SK-N-SH treated with all-trans-retinoic acid at 6 μM for 48 hours (cell line): ENCODE measurements at regions not wholly inside any gene's neighbourhood (a gene's known extent, or its start where the extent isn't known, plus 50 kb on each side); places are given as distances from the start of the nearest gene placed in this dataset.

Experiments used
- GLIS3 ChIP-seq: fragments of 250-450 bp; sonication (Bioruptor Pico); IDR thresholded peaks from 2 replicates; pipeline ENCODE4 v1.5.0; 2020; ENCODE audit warnings: mild to moderate bottlenecking, moderate library complexity
- RARB ChIP-seq: fragments of 250-450 bp; sonication (Bioruptor Pico); IDR thresholded peaks from 2 replicates; pipeline ENCODE4 v1.8.0; 2021; ENCODE audit warnings: mild to moderate bottlenecking, moderate library complexity
- SNAI2 ChIP-seq: fragments of 250-450 bp; sonication (Bioruptor Pico); IDR thresholded peaks from 2 replicates; pipeline ENCODE4 v1.5.0; 2020; ENCODE audit warnings: mild to moderate bottlenecking, moderate library complexity
- ZC3H10 ChIP-seq: fragments of 250-450 bp; sonication (Bioruptor Pico); IDR thresholded peaks from 2 replicates; pipeline ENCODE4 v1.5.1; 2021; ENCODE audit warnings: mild to moderate bottlenecking, moderate library complexity
- ZFP30 ChIP-seq: fragments of 450-650 bp; formaldehyde crosslinking; IDR thresholded peaks from 2 replicates; pipeline ENCODE4 v1.5.0; 2022; ENCODE audit warnings: mild to moderate bottlenecking, moderate library complexity
- TF ChIP-seq, protein P1 (sequence below): fragments of 250-450 bp; sonication (Bioruptor Pico); IDR thresholded peaks from 2 replicates; pipeline ENCODE4 v1.8.0; 2020; ENCODE audit warnings: mild to moderate bottlenecking, moderate library complexity, borderline replicate concordance
- TF ChIP-seq, protein P2 (sequence below): fragments of 250-450 bp; sonication (Bioruptor Pico); IDR thresholded peaks from 2 replicates; pipeline ENCODE4 v1.5.1; 2021; ENCODE audit warnings: mild to moderate bottlenecking, moderate library complexity
- TF ChIP-seq, protein P3 (sequence below): fragments of 250-450 bp; sonication (Bioruptor Pico); IDR thresholded peaks from 2 replicates; pipeline ENCODE4 v1.8.0; 2021; ENCODE audit warnings: low read depth, mild to moderate bottlenecking, moderate library complexity, borderline replicate concordance

DNA sequence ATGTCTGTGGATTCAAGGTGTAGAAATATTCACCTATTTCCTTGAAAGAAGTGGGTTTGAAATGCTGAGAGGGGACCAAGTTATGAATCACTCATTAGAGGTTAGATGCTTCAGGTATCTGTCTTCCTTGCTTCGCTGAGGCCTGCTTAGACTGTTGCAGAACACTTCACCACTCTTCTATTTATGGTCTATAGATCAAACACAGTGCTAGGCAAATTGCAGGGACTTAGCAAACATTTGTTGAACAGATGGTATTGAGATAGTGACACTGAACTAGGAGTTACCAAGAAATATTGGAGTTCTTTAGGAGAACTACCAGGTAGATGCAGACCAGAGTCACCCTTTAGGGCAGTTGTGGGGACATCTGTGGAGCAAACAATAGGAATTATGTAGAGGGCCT lies 123.8 kb downstream of the RFPL4B start:
- TF ChIP-seq, protein P1, sequence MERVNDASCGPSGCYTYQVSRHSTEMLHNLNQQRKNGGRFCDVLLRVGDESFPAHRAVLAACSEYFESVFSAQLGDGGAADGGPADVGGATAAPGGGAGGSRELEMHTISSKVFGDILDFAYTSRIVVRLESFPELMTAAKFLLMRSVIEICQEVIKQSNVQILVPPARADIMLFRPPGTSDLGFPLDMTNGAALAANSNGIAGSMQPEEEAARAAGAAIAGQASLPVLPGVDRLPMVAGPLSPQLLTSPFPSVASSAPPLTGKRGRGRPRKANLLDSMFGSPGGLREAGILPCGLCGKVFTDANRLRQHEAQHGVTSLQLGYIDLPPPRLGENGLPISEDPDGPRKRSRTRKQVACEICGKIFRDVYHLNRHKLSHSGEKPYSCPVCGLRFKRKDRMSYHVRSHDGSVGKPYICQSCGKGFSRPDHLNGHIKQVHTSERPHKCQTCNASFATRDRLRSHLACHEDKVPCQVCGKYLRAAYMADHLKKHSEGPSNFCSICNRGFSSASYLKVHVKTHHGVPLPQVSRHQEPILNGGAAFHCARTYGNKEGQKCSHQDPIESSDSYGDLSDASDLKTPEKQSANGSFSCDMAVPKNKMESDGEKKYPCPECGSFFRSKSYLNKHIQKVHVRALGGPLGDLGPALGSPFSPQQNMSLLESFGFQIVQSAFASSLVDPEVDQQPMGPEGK = no peak
- no peak for TF ChIP-seq ZC3H10 (CRISPR knock-in tag)
- no peak for TF ChIP-seq GLIS3 (CRISPR knock-in tag)
- TF ChIP-seq RARB (CRISPR knock-in tag) = no peak
- TF ChIP-seq ZFP30 (CRISPR knock-in tag) = no peak
- TF ChIP-seq, protein P2, sequence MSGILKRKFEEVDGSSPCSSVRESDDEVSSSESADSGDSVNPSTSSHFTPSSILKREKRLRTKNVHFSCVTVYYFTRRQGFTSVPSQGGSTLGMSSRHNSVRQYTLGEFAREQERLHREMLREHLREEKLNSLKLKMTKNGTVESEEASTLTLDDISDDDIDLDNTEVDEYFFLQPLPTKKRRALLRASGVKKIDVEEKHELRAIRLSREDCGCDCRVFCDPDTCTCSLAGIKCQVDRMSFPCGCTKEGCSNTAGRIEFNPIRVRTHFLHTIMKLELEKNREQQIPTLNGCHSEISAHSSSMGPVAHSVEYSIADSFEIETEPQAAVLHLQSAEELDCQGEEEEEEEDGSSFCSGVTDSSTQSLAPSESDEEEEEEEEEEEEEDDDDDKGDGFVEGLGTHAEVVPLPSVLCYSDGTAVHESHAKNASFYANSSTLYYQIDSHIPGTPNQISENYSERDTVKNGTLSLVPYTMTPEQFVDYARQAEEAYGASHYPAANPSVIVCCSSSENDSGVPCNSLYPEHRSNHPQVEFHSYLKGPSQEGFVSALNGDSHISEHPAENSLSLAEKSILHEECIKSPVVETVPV (CRISPR knock-in tag) = no peak
- TF ChIP-seq, protein P3, sequence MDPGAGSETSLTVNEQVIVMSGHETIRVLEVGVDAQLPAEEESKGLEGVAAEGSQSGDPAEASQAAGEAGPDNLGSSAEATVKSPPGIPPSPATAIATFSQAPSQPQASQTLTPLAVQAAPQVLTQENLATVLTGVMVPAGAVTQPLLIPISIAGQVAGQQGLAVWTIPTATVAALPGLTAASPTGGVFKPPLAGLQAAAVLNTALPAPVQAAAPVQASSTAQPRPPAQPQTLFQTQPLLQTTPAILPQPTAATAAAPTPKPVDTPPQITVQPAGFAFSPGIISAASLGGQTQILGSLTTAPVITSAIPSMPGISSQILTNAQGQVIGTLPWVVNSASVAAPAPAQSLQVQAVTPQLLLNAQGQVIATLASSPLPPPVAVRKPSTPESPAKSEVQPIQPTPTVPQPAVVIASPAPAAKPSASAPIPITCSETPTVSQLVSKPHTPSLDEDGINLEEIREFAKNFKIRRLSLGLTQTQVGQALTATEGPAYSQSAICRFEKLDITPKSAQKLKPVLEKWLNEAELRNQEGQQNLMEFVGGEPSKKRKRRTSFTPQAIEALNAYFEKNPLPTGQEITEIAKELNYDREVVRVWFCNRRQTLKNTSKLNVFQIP (CRISPR knock-in tag) = no peak
- no peak for TF ChIP-seq SNAI2 (CRISPR knock-in tag)
